ENCODE measurements at regions not wholly inside any gene's neighbourhood (a gene's known extent, or its start where the extent isn't known, plus 50 kb on each side); places are given as distances from the start of the nearest gene placed in this dataset.
"Not testable (repeated sequence)": the region's sequence is repeated elsewhere in the genome, so short reads cannot be mapped to it uniquely, and the experiment has no call there.

DNA sequence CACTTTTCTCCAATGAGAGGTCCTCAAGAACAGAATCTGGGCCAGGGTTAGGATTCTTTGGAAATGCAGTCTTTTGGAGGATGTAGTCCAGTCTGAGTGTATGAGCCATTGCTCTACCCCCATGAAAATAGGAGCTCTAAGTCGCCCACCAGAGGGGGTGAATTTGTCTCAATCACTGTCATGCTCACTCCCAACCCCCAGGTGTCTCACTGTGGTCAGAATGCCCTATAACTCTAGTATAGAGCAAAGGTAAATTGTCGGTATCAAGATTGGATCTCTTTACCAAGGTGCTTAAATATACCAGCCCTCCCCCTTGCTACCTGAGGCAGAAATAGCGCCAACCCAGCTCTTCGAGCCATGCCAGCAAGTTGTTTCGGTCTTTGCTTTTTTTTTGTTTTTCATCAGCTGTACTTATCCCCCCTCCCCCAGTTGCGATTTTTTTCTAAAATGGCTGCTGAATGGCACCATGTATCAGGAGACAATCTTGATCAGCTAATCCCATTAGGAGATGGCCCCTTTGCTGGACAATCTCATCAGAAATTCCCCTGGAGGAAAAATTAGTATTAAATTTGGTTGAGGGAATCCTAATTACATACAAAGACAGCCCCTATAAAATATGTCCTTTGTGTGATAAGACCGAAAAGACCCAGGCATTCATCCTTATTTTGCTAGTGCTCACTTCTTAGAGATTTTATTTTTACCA is 130.7 kb downstream of the EBLN2 start:
- no peak overlapping the region for H2AK5ac ChIP-seq (ENCODE audit: low read depth, low read length)
- CTCF ChIA-PET: interaction anchor here (0.7 kb wide), 1 partner anchor 341 kb away, joined by 3 read pairs; no protein-coding TSS in a partner anchor
- H2AK9ac ChIP-seq (replicated peaks; ENCODE audit: low read depth, low read length, poor library complexity): no peak overlapping the region
- H3K4me2 ChIP-seq (ENCODE audit: low read depth, low read length): no peak overlapping the region
- no peak overlapping the region for H3K27ac ChIP-seq (ENCODE audit: insufficient read depth, low read length)
- H2BK20ac ChIP-seq (ENCODE audit: low read depth, low read length): no peak overlapping the region
- POLR2A ChIA-PET (ENCODE audit: unreplicated experiment): no interaction called here
- intact Hi-C loops (cut with micrococcal nuclease) (no loop called here), dilution Hi-C loops (cut with HindIII; ENCODE audit: low sequenced_read_pairs, unreplicated experiment) (no loop called here), in situ Hi-C loops (cut with MboI; ENCODE audit: low sequenced_read_pairs) (no loop called here)
- H3K36me3 ChIP-seq (ENCODE audit: control insufficient read depth, insufficient read depth, low read length): no peaks in the 10 kb centered on the region
- no peak overlapping the region for H2BK5ac ChIP-seq (ENCODE audit: low read depth, low read length, poor library complexity, severe bottlenecking)
- no peak overlapping the region for H2BK120ac ChIP-seq (ENCODE audit: low read depth, low read length)
- WGBS, 2 experiments (ENCODE audit: extremely low coverage in 2 of 2, insufficient read length in 1 of 2): 86% methylated on average over 2 of the region's 7 CpGs; no CpG with 5 or more reads in 1 of the 2 experiments
- no peaks in the 10 kb centered on the region for H3K9me3 ChIP-seq (ENCODE audit: control insufficient read depth, insufficient read depth, low read length)
- H2AFZ ChIP-seq (replicated peaks; ENCODE audit: low read length, poor library complexity): no peak overlapping the region
- DNase-seq (no peak), ATAC-seq (ENCODE audit: low read depth) (no peak)
- no TSS peak for BruUV-seq (replicated peaks)
- no peak overlapping the region for H3K18ac ChIP-seq (ENCODE audit: low read depth, low read length)
- no peak overlapping the region for H2BK15ac ChIP-seq (ENCODE audit: low read depth, low read length)
- H3K9ac ChIP-seq (ENCODE audit: low read depth, low read length): no peak overlapping the region
- H3K79me1 ChIP-seq (ENCODE audit: low read depth in 1 of 2, low read length in 2 of 2): no peaks in the 10 kb centered on the region
- no peak for TF ChIP-seq CHD1 (IDR thresholded peaks at IDR 0.05; ENCODE audit: low read depth, low read length)
- TF ChIP-seq, protein P1, sequence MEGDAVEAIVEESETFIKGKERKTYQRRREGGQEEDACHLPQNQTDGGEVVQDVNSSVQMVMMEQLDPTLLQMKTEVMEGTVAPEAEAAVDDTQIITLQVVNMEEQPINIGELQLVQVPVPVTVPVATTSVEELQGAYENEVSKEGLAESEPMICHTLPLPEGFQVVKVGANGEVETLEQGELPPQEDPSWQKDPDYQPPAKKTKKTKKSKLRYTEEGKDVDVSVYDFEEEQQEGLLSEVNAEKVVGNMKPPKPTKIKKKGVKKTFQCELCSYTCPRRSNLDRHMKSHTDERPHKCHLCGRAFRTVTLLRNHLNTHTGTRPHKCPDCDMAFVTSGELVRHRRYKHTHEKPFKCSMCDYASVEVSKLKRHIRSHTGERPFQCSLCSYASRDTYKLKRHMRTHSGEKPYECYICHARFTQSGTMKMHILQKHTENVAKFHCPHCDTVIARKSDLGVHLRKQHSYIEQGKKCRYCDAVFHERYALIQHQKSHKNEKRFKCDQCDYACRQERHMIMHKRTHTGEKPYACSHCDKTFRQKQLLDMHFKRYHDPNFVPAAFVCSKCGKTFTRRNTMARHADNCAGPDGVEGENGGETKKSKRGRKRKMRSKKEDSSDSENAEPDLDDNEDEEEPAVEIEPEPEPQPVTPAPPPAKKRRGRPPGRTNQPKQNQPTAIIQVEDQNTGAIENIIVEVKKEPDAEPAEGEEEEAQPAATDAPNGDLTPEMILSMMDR (conservative IDR thresholded peaks at IDR 0.05; ENCODE audit: low read depth, low read length): 0 out of 2 replicates have a peak, but pooled peaks have one; percentile 7
- no peaks in the 10 kb centered on the region for H3K4me1 ChIP-seq (ENCODE audit: control insufficient read depth, insufficient read depth, low read length)
- no peaks in the 10 kb centered on the region for H3K27me3 ChIP-seq (ENCODE audit: control insufficient read depth, insufficient read depth, low read length)
- H4K8ac ChIP-seq (ENCODE audit: low read depth in 2 of 2, low read length in 2 of 2): no peak overlapping the region
- H3K14ac ChIP-seq (replicated peaks; ENCODE audit: low read depth, low read length): no peak overlapping the region
- H4K20me1 ChIP-seq (ENCODE audit: insufficient read depth, low read length): no peaks in the 10 kb centered on the region
- H3K4me3 ChIP-seq (ENCODE audit: insufficient read depth, low read depth, low read length): no peak overlapping the region
- no peak overlapping the region for H3K4ac ChIP-seq (ENCODE audit: low read depth, low read length)
- H3K56ac ChIP-seq (ENCODE audit: extremely low read depth, insufficient read depth, low read length): no peak overlapping the region
- H4K91ac ChIP-seq (ENCODE audit: insufficient read depth, low read depth, low read length): no peak overlapping the region
- no peak overlapping the region for H4K5ac ChIP-seq (ENCODE audit: low read depth, low read length)
- H3K9me1 ChIP-seq (ENCODE audit: insufficient read depth, low read length): no peaks in the 10 kb centered on the region
- H3K23ac ChIP-seq (ENCODE audit: low read depth, low read length): no peak overlapping the region

DNA sequence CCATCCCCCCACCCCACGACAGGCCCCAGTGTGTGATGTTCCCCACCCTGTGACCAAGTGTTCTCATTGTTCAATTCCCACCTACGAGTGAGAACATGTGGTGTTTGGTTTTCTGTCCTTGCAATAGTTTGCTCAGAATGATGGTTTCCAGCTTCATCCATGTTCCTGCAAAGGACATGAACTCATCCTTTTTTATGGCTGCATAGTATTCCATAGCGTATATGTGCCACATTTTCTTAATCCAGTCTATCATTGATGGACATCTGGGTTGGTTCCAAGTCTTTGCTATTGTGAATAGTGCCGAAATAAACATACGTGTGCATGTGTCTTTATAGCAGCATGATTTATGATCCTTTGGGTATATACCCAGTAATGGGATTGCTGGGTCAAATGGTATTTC is 132.5 kb downstream of the EBLN2 start:
- H3K56ac ChIP-seq (ENCODE audit: extremely low read depth, insufficient read depth, low read length); H3K27ac ChIP-seq (ENCODE audit: insufficient read depth, low read length); DNase-seq; BruUV-seq (replicated peaks); H2BK5ac ChIP-seq (ENCODE audit: low read depth, low read length, poor library complexity, severe bottlenecking); H3K14ac ChIP-seq (replicated peaks; ENCODE audit: low read depth, low read length); H4K8ac ChIP-seq (ENCODE audit: low read depth in 2 of 2, low read length in 2 of 2); H2AK5ac ChIP-seq (ENCODE audit: low read depth, low read length); H3K4me2 ChIP-seq (ENCODE audit: low read depth, low read length); H2AK9ac ChIP-seq (replicated peaks; ENCODE audit: low read depth, low read length, poor library complexity); H4K91ac ChIP-seq (ENCODE audit: insufficient read depth, low read depth, low read length); H3K18ac ChIP-seq (ENCODE audit: low read depth, low read length); H3K27me3 ChIP-seq (ENCODE audit: control insufficient read depth, insufficient read depth, low read length); H3K79me1 ChIP-seq (ENCODE audit: low read depth in 1 of 2, low read length in 2 of 2); H2AFZ ChIP-seq (replicated peaks; ENCODE audit: low read length, poor library complexity); H3K9me1 ChIP-seq (ENCODE audit: insufficient read depth, low read length); POLR2A ChIA-PET (ENCODE audit: unreplicated experiment); ATAC-seq (ENCODE audit: low read depth); in situ Hi-C loops (cut with MboI; ENCODE audit: low sequenced_read_pairs); H3K9ac ChIP-seq (ENCODE audit: low read depth, low read length); dilution Hi-C loops (cut with HindIII; ENCODE audit: low sequenced_read_pairs, unreplicated experiment); H2BK120ac ChIP-seq (ENCODE audit: low read depth, low read length); H4K20me1 ChIP-seq (ENCODE audit: insufficient read depth, low read length); H3K9me3 ChIP-seq (ENCODE audit: control insufficient read depth, insufficient read depth, low read length); H2BK20ac ChIP-seq (ENCODE audit: low read depth, low read length); H4K5ac ChIP-seq (ENCODE audit: low read depth, low read length); intact Hi-C loops (cut with micrococcal nuclease); H3K4ac ChIP-seq (ENCODE audit: low read depth, low read length); H2BK15ac ChIP-seq (ENCODE audit: low read depth, low read length); H3K23ac ChIP-seq (ENCODE audit: low read depth, low read length); H3K4me3 ChIP-seq (ENCODE audit: insufficient read depth, low read depth, low read length); H3K36me3 ChIP-seq (ENCODE audit: control insufficient read depth, insufficient read depth, low read length); CTCF ChIA-PET; H3K4me1 ChIP-seq (ENCODE audit: control insufficient read depth, insufficient read depth, low read length): not testable (repeated sequence)
- no CpG with 5 or more reads among the region's 5 CpGs for WGBS, 2 experiments (ENCODE audit: extremely low coverage in 2 of 2, insufficient read length in 1 of 2)
